HG03159 (cell line): ENCODE measurements at regions not wholly inside any gene's neighbourhood (a gene's known extent, or its start where the extent isn't known, plus 50 kb on each side); places are given as distances from the start of the nearest gene placed in this dataset.

ENCODE experiments used
- ATAC-seq: cut with Tn5 transposase; IDR thresholded peaks from one replicate; pipeline ENCODE4 v1.9.1; 2021; ENCODE audit warnings: mild to moderate bottlenecking, moderate library complexity; ENCODE audit not compliant: unreplicated experiment

- ATAC-seq: no peak
Measured at GRCh38 chr7:15867441-15867840, 181.0 kb upstream of the MEOX2 start.

GRCh38 chr7:15866753-15867152 lies 180.3 kb upstream of the MEOX2 start:
- no peak for ATAC-seq

- no peak for ATAC-seq
Measured at GRCh38 chr7:15864626-15864991, 178.1 kb upstream of the MEOX2 start.

- no peak for ATAC-seq
Measured at GRCh38 chr7:15863951-15864625, 177.6 kb upstream of the MEOX2 start.

- ATAC-seq: no peak
Measured at GRCh38 chr7:15862781-15863165, 176.3 kb upstream of the MEOX2 start.

- ATAC-seq: no peak
Measured at GRCh38 chr7:15862016-15862780, 175.7 kb upstream of the MEOX2 start.

GRCh38 chr7:15860264-15860949 lies 173.9 kb upstream of the MEOX2 start:
- ATAC-seq: no peak

GRCh38 chr7:15857026-15857425 lies 170.5 kb upstream of the MEOX2 start:
- no peak for ATAC-seq

- ATAC-seq: no peak
Measured at GRCh38 chr7:15856311-15856710, 169.8 kb upstream of the MEOX2 start.

GRCh38 chr7:15855525-15856109 lies 169.1 kb upstream of the MEOX2 start:
- ATAC-seq: no peak

- no peak for ATAC-seq
Measured at GRCh38 chr7:15854841-15855524, 168.5 kb upstream of the MEOX2 start.

GRCh38 chr7:15853832-15854470 lies 167.5 kb upstream of the MEOX2 start:
- ATAC-seq: no peak

GRCh38 chr7:15851201-15851600 lies 164.7 kb upstream of the MEOX2 start:
- no peak for ATAC-seq

- no peak for ATAC-seq
Measured at GRCh38 chr7:15848901-15849300, 162.4 kb upstream of the MEOX2 start.

- no peak for ATAC-seq
Measured at GRCh38 chr7:15848362-15848761, 161.9 kb upstream of the MEOX2 start.

GRCh38 chr7:15845868-15846267 lies 159.4 kb upstream of the MEOX2 start:
- ATAC-seq: no peak

- no peak for ATAC-seq
Measured at GRCh38 chr7:15845461-15845860, 159.0 kb upstream of the MEOX2 start.

- ATAC-seq: no peak
Measured at GRCh38 chr7:15839416-15840100, 153.1 kb upstream of the MEOX2 start.

GRCh38 chr7:15838265-15838664 lies 151.8 kb upstream of the MEOX2 start:
- no peak for ATAC-seq
